ENCODE measurements at regions not wholly inside any gene's neighbourhood (a gene's known extent, or its start where the extent isn't known, plus 50 kb on each side); places are given as distances from the start of the nearest gene placed in this dataset.

DNA sequence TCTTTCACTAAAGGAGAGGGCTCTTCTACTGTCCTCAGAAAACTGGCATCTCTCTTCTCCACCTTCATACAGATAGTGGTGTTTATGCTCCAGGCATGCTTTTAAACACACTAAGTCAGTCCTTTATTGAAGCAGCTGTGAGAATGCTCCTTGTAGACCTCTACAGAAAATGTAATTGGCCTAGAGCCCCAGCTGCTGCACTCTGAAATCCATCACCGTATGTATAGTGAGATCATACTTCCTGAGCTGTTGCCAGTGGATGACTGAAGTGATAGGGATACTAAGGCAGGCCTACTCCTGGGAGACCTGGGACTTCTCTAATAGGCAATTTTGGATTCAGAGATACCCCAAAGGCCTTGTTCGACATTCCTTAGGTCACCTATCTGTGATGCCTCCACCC, 535.4 kb downstream of the RPS29 start:
- H3K9me3 ChIP-seq (ENCODE audit: control insufficient read depth, insufficient read depth, low read length), result peaks cover 15% of the 10 kb centered on the region
- POLR2A ChIA-PET, result no interaction called here
- no peak overlapping the region for H3K27ac ChIP-seq (ENCODE audit: low read depth, low read length)
- no peak for DNase-seq (ENCODE audit: low read depth, low spot score)
- no peaks in the 10 kb centered on the region for H3K27me3 ChIP-seq (ENCODE audit: control insufficient read depth, insufficient read depth, low read length)
- CTCF ChIA-PET, result no interaction called here
- no peak overlapping the region for H3K4me3 ChIP-seq (ENCODE audit: low read depth, low read length)
- TF ChIP-seq, protein P1, sequence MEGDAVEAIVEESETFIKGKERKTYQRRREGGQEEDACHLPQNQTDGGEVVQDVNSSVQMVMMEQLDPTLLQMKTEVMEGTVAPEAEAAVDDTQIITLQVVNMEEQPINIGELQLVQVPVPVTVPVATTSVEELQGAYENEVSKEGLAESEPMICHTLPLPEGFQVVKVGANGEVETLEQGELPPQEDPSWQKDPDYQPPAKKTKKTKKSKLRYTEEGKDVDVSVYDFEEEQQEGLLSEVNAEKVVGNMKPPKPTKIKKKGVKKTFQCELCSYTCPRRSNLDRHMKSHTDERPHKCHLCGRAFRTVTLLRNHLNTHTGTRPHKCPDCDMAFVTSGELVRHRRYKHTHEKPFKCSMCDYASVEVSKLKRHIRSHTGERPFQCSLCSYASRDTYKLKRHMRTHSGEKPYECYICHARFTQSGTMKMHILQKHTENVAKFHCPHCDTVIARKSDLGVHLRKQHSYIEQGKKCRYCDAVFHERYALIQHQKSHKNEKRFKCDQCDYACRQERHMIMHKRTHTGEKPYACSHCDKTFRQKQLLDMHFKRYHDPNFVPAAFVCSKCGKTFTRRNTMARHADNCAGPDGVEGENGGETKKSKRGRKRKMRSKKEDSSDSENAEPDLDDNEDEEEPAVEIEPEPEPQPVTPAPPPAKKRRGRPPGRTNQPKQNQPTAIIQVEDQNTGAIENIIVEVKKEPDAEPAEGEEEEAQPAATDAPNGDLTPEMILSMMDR (IDR thresholded peaks at IDR 0.05; ENCODE audit: low read depth, low read length), result no peak

DNA sequence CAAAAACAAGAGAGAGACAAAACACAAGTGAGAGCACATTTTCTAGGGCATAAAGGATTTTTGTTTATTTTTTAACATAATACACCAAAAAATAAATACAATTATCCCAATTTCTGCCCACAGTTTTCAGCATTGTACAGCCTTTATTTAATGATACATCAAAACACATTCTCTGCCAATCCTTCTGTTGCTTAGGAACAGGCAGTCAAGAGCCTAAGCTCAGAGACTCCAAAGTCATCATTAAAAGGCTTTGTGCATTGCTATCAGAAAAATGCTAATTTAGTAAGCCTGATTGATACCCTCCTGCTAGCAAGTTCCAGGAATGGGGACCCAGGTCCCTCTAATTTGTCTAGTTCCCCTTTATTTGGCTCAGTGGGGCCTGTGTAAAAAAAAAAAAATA, 536.5 kb downstream of the RPS29 start:
- peaks cover 19% of the 10 kb centered on the region for H3K9me3 ChIP-seq (ENCODE audit: control insufficient read depth, insufficient read depth, low read length)
- H3K27ac ChIP-seq (ENCODE audit: low read depth, low read length), result no peak overlapping the region
- TF ChIP-seq, protein P1 (IDR thresholded peaks at IDR 0.05; ENCODE audit: low read depth, low read length), result no peak
- H3K27me3 ChIP-seq (ENCODE audit: control insufficient read depth, insufficient read depth, low read length), result no peaks in the 10 kb centered on the region
- CTCF ChIA-PET, result no interaction called here
- POLR2A ChIA-PET, result no interaction called here
- DNase-seq (ENCODE audit: low read depth, low spot score), result no peak
- H3K4me3 ChIP-seq (ENCODE audit: low read depth, low read length), result no peak overlapping the region

DNA sequence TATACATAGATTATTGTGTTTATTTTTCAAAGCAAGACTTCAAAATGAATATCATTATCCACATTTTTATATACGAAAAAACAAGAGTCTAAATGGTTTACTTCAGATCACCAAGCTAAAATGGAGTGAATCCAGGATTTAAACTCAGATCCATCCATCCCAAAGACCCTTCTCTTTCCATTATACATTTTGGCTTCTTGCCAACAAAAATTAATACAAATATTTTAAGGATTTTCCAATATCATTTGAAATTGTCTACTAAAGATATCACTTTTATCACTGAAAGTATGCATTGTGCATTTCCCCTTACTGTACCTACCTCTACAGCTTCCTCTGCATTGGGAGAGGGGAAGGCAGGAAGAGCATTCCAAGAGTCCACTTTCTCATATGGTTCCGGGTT, 541.2 kb downstream of the RPS29 start:
- no peak for DNase-seq (ENCODE audit: low read depth, low spot score)
- TF ChIP-seq, protein P1 (IDR thresholded peaks at IDR 0.05; ENCODE audit: low read depth, low read length), result no peak
- ChIA-PET POLR2A (no interaction called here), CTCF (no interaction called here)
- Histone ChIP-seq H3K27me3 (ENCODE audit: control insufficient read depth, insufficient read depth, low read length) (no peaks in the 10 kb centered on the region), H3K27ac (ENCODE audit: low read depth, low read length) (no peak overlapping the region), H3K9me3 (ENCODE audit: control insufficient read depth, insufficient read depth, low read length) (peaks cover 8% of the 10 kb centered on the region; the same call in 1 of the 2 replicates), H3K4me3 (ENCODE audit: low read depth, low read length) (no peak overlapping the region)

DNA sequence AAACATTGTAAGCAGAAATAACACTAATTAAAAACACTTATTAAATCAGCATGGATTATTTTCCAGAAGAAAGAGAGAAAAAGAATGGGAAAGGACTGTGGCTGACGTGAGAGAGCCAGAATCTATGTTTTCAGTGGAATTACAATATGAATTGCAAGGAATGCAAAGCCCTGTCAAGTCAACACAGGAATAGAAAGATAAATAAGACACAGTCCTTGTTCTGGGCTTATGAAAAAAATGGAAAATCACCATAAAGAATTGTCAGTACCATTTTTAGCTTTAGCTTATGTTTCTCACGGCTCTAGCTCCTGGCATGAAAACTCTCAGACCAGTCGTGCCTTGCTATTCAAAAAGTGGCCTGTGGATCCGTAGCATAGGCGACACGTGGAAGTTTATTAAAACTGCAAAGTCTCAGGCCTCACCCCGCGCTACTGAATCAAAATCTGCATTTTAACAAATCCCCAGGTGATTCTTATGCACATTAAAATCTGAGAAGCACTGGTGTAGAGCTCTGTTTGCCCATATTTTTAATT, 549.1 kb downstream of the RPS29 start:
- TF ChIP-seq, protein P1 (IDR thresholded peaks at IDR 0.05; ENCODE audit: low read depth, low read length), result no peak
- DNase-seq (ENCODE audit: low read depth, low spot score), result no peak
- POLR2A ChIA-PET, result no interaction called here
- H3K27me3 ChIP-seq (ENCODE audit: control insufficient read depth, insufficient read depth, low read length), result no peaks in the 10 kb centered on the region
- CTCF ChIA-PET, result no interaction called here
- H3K4me3 ChIP-seq (ENCODE audit: low read depth, low read length), result no peak overlapping the region
- H3K9me3 ChIP-seq (ENCODE audit: control insufficient read depth, insufficient read depth, low read length), result peaks cover 13% of the 10 kb centered on the region
- no peak overlapping the region for H3K27ac ChIP-seq (ENCODE audit: low read depth, low read length)

DNA sequence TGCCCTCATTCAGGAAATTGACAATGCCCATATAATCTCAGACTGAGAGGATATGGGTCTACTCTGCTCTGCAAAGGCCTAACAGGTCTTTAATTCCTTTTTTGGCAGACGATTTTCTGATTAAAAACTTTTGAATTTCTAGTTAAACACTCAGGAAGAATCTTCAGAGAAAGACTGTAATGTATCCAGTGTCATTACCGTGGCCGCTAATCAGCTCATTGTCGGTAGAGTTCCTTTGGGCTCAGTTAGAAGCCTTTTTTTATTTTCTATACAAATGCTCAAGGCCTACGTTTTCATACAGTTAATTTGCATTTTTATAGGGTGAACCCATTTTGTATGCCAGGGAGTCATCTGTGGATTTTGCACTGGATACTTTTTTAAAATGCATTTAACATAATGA, 549.9 kb downstream of the RPS29 start:
- POLR2A ChIA-PET, result no interaction called here
- no peak for DNase-seq (ENCODE audit: low read depth, low spot score)
- CTCF ChIA-PET, result no interaction called here
- Histone ChIP-seq H3K27me3 (ENCODE audit: control insufficient read depth, insufficient read depth, low read length) (no peaks in the 10 kb centered on the region), H3K9me3 (ENCODE audit: control insufficient read depth, insufficient read depth, low read length) (peaks cover 13% of the 10 kb centered on the region), H3K27ac (ENCODE audit: low read depth, low read length) (no peak overlapping the region), H3K4me3 (ENCODE audit: low read depth, low read length) (no peak overlapping the region)
- TF ChIP-seq, protein P1 (IDR thresholded peaks at IDR 0.05; ENCODE audit: low read depth, low read length), result no peak

Data from AG04450 (cell line).